SU-DHL-6 (cell line): ENCODE measurements at regions not wholly inside any gene's neighbourhood (a gene's known extent, or its start where the extent isn't known, plus 50 kb on each side); places are given as distances from the start of the nearest gene placed in this dataset.

ENCODE experiments used
- EZH2phosphoT487 ChIP-seq: fragments of 200-600 bp; sonication (generic), shearing (Covaris generic); conservative IDR thresholded peaks from 2 replicates; pipeline ENCODE4 v1.6.1; 2018; ENCODE audit warnings: mild to moderate bottlenecking, antibody characterized with exemption, low read length, moderate library complexity, mixed read lengths
- TF ChIP-seq, protein P1 (sequence below): fragments of 200-600 bp; sonication (generic); IDR thresholded peaks from one replicate; pipeline ENCODE4 v1.5.1; 2017; ENCODE audit warnings: antibody characterized with exemption, mild to moderate bottlenecking, low read length, moderate library complexity; ENCODE audit not compliant: insufficient read depth, poor library complexity, severe bottlenecking

GRCh38 chr3:102036017-102036416 is 186.7 kb downstream of the NFKBIZ start:
- TF ChIP-seq, protein P1, sequence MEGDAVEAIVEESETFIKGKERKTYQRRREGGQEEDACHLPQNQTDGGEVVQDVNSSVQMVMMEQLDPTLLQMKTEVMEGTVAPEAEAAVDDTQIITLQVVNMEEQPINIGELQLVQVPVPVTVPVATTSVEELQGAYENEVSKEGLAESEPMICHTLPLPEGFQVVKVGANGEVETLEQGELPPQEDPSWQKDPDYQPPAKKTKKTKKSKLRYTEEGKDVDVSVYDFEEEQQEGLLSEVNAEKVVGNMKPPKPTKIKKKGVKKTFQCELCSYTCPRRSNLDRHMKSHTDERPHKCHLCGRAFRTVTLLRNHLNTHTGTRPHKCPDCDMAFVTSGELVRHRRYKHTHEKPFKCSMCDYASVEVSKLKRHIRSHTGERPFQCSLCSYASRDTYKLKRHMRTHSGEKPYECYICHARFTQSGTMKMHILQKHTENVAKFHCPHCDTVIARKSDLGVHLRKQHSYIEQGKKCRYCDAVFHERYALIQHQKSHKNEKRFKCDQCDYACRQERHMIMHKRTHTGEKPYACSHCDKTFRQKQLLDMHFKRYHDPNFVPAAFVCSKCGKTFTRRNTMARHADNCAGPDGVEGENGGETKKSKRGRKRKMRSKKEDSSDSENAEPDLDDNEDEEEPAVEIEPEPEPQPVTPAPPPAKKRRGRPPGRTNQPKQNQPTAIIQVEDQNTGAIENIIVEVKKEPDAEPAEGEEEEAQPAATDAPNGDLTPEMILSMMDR = no peak
- TF ChIP-seq EZH2phosphoT487 = no peak
